HG03135 (cell line): ENCODE measurements at regions not wholly inside any gene's neighbourhood (a gene's known extent, or its start where the extent isn't known, plus 50 kb on each side); places are given as distances from the start of the nearest gene placed in this dataset.

Experiments
- ATAC-seq: cut with Tn5 transposase; IDR thresholded peaks from one replicate; pipeline ENCODE4 v1.9.1; 2021; ENCODE audit warnings: mild to moderate bottlenecking, moderate library complexity; ENCODE audit not compliant: unreplicated experiment

DNA sequence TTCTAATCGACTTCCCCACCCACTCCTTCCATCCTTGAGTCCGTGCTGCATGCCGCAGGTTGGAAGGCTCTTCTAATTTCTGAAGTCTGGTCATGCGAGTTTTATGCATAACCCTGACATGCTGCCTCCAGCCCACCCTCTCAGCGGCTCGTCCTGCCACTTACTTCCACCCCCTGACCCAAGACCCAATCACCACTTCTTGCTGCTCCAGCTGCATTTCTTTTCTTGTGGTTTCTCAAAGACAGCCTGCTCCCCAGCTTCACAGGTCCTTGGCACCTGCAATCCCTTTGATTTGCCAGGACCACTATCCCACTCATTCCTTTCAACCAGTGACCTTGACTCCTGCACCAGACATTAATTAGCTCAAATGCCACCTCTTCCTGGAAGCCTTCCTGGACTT lies 486.7 kb downstream of the VRK1 start:
- ATAC-seq = no peak

DNA sequence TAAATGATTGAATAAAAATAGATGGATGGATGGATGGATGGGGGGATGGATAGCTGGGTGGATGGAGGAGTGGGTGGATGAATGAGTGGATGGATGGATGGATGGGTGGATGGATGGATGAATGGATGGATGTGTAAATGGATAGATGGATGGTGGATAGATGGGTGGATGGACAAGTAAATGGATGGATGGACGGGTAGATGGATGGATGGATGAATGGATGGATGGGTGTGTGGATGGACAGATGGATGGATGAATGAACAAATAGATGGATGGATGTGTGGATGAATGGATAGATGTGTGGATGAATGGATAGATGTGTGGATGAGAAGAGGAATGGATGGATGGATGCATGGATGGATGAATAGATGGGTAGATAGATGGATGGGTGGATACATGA lies 490.8 kb downstream of the VRK1 start:
- ATAC-seq = no peak

DNA sequence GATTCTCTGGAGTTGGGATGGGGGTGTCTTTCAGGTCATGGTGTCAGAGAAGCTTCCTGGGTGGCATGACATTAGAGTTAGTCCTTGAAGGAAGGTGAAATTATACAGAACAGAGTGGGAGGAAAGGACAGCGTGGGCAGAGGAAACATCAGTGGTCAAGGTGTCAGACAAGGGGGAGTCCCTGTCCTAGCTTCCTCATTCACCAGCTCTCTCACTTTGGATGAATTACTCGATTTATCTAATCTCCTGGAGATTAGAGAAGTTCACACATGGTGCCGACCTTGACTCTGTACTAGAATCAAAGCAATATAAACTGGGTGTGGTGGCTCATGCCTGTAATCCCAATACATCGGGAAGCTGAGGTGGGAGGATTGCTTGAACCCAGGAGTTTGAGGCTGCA lies 492.9 kb downstream of the VRK1 start:
- ATAC-seq = no peak

DNA sequence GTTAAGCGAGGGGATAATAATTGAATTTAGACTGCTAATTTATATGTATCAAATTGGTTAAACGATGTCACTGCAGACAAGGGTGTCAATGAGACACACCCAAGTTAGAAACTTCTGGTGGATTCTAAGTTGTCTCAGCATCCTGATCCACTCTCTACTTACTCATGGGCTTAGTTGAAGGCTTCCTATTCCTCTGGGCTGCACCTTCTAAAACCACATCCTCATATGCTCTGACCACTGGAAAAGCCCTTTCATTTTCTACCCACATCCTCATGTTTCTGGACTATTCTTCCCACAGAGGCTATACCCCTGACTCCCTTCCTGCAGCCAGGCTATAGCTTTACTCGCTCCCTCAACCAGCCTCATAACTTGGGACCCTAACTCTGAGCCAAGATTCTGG lies 493.8 kb downstream of the VRK1 start:
- ATAC-seq = no peak

DNA sequence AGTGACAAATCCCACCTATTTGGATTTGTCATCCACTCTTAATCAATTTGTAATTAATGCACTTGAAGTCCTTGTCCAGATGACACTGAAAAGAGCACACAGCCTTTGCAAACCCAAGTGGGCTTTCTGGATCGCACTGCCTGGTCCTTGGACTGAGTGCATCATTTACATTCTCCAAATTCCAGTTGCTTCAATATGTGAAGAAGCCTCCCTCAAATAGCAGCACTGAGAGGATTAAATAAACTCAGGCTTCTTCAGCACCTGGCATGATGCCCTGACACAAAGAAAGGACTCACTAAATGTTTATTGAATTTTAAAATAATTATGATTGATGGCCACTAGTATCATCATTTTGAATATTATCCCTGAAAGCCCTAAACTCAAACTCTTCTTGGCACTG lies 496.5 kb downstream of the VRK1 start:
- no peak for ATAC-seq

DNA sequence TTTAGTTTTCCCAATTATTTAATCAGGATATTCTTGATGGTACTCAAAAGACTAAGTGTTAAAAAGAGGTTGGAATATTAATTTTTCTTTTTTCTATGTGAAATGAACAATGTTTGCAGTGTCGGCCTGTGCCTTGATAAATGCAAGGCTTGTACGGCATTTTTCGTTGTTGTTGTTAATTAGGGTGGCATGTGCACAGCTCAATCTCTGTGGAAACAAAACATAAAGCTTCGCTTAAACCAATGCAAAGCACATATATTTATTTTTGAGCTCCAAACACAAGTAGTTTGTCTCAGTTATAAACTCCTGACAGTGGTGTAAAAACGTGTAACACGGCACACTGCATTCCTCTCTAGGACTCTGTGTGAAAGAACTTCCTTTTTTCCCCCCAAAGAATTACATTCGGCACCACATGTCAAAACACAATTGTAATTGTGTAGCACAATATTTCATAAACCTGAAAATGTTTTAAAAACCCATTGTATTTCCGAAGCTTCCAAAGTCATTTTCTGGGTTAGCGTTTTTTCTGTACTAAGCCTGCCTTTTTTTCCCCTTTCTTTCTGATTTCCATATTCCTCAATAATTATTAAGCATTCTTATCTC lies 498.0 kb downstream of the VRK1 start:
- no peak for ATAC-seq

DNA sequence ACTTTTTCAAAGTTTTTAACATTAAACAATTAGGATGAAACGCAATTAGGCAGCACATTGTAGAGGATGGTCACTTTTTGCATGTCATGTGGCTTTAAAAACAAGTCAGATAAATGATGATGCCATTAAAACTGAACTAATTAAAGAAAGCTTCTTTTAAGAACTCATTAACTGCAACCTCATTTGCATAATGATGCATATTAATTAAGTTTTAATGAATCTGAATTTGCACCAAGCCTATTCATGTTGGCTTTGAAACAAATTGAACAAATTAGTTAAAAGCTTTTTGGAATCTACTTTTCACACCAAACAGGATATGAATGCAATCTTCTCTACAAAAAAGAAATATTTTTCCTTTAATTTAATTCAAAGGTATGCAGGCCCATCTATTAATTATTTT lies 499.0 kb downstream of the VRK1 start:
- ATAC-seq = no peak

DNA sequence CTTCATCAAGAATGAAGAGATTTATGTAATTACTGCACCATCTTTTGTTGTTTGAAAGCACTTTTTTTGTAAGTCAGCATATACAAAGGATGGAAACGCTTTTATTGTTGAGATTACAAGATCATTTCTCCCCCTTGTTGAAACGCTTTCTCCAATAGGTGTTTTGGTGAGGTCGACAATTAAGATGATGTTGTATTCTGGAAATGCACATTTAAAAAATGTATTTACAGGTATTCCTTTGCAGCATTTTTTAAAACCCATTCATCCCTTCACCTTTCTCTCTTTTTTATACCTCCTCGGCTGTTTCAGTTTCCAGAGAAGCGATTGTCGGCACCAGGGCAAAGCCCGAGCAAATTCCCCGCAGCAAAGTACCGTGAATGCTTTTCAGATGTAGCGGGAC lies 499.9 kb downstream of the VRK1 start:
- ATAC-seq = no peak

DNA sequence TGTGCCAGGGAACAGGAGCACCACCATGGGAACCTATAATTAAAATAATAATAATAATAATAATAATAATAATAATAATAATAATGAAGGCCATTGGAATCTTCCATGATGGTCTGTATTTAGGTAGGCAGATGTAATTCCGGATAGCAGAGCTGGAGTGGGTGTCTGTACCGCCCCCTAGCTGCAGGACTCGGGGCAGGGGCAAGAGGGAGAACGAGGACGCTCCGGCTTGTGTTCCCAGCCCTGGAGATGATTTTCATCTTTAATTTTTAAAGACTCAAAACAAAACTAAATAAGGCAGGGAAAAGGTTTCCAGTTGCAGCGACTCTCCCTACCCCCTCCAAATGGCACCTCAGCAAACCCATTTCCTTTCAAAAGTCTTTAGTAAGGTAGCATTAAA lies 501.1 kb downstream of the VRK1 start:
- ATAC-seq = no peak

DNA sequence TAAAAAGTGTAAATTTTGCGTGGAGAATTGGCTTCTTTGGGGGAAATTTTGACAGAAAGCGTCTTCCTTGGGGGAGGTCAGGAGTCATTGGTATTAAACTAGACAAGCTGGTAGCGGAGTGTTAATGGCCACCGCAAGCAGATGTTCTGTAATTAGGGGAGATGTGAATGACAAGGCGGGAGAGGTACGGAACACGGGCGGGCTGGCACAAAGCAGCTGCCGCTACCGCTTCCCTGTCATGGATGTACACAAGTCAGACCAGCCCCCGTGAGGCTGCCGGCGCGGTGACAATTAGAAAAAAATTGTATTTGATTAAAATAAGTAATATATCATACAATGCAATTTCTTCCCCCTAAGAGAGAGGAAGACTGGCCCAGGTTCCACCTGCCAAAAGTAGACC lies 501.6 kb downstream of the VRK1 start:
- no peak for ATAC-seq

DNA sequence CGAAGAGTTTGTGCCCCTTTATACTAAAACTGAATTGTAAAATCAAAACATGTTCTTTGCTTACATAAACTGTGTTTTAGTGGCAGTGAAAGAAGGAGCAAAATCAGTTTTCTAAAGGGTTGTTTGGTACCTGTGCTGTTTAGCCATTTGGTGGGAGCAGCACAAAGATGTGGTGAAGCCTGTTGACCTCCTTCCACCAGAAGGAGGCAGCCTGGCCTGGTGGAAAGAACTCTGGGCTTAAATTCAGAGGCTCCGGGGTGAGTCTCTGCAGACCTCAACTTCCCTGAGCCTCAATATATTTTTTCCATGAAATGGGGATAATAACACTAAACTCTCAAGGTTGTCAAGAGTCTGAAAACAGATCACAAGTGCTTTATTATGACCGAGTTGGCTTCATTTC lies 502.5 kb downstream of the VRK1 start:
- no peak for ATAC-seq

DNA sequence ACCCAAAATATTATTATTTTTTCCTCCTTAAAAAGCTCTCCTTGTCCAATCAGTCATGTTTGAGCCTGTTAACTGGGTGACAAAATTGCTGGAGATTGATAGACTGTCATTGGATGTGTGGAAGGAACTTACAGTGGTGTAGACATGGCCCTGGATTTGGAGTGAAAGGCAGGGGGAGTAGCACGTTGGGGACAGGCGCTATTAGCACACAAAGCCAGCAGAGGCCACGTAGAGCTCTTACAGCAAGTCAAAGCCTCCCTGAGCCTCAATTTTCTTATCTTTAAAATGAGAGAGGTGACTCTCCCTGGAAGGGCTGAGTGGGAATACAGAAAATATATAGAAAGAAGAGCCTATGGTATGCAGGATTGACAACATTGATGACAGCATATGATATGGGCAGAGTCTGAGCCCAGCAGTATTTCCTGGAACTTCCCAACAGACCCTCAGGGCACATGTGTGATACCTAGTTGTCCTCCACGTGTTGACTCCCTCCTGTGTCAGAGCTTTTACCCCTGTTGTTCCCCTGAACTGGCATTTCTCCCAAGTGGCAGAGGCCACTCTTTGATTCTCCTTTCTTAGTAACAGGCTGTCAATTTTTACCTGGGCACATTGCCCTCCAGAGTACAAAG lies 504.9 kb downstream of the VRK1 start:
- ATAC-seq = no peak

DNA sequence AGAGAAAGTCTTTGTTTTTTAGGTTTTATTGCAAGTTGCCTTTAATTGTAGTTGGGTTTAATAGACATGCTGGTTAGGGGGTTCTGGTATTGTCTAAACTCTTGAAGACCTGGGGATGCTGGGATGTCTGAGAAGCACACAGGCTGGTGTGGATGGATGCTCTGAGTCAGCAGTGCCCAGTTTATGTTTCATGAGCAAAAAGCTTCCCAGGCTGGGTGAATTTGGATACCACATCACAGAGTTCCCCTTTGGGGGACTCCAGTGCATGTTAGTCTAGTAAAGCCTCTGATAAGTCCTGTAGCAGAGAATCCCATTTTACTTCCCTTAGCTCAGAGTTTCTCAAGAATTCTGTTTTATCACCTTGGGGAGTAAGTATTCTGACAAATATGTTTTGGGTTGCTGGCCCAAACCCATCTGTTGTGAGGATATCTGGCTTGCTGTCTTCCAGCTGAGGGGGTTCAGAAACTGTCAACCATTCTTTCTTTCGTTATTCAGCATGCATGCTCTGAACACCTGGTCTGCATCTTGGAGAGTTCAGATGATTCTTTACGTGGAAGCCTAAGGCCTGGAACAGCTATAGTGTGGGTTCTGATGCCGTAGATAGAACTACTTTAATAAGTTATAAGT lies 509.1 kb downstream of the VRK1 start:
- no peak for ATAC-seq

DNA sequence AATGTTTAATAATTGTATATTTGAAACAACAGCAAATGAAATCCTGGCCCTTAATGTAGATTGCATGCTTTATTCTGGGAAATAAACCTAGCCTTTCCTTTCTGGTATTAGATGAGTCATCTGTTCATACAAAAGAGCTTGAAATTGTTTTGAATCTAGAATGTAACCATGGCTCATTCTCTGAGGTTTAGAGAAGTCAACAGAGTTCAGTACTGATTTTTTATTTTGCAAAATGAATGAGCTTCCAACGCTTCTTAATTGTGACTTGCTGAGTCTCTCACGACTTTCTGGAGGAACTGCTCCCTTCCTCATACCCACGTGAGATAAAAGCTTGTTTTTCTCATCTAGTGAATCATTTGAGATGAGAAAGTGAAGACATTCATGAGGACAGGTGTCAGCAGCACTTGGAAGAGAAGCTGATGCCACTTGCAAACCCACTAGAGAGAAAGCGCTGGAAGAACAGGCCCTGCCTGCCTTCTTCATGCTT lies 509.6 kb downstream of the VRK1 start:
- ATAC-seq = no peak

DNA sequence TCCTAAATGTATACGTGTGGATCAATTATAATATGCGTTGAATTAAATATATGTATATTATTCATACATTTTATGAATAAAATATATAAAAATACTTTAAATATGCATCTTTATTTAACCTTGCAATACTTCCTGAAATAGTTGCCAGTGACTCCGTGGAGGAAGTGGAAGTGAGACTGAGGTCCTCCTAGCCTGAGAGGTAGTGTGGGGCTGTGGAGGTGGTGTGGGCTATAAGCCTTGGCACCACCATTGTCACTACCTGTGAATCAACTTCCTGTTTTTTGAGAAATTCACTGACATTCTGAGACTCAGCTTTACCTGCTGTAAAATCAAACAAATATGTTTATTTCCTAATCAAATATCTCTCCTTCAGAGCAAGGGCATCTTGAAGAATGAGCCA lies 514.2 kb downstream of the VRK1 start:
- ATAC-seq = no peak

DNA sequence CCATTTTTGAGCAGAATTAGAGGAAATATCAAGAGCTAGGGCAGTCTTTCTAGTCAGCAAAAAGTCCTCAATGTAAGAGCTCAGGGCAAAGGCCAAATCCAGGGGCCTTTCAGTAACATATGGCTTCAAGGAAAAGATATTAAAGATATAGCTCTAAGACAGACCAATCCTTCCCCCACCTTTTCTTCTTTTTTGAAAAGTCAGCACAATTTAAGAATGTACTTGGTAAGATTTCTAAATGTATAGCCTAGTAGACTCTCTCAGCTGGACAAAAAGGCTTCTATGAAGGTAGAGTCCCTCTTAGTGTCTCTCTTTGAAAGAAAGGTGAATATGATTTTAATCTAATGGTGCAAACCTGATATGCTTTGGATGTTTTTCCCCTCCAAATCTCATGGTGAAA lies 515.7 kb downstream of the VRK1 start:
- no peak for ATAC-seq

DNA sequence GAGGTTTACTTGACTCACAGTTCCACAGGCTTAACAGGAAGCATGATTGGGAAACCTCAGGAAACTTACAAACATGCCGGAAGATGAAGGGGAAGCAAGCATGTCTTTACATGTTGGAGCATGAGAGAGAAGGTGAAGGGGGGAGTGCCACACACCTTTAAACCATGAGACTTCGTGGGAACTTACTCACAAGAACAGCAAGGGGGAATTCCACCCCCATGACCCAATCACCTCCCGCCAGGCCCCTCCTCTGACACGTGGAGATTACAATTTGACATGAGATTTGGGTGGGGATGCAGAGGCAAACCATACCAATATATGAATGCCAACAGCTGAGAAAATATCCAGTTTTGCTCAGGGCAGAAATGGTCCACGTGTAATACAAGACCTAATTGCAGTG lies 518.6 kb downstream of the VRK1 start:
- ATAC-seq = no peak

DNA sequence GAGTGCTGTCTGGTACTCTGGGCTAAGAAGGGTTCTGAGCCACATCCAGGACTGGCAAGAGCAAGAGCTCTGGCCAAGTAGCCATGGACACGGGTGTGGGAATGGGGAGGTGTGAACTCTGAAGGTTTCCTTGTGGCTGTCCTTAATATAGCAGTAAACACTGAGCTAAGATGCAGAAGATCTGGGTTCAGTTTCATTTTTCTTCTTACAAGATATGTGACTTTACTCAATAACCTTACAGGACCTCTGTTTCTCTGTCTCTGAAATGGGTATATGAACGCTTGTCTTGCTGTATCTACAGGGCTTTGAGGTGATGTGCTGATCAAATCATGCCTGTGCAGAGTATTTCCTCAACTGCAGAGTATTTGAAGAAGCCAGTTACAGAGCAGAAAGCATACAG lies 521.2 kb downstream of the VRK1 start:
- ATAC-seq = no peak

DNA sequence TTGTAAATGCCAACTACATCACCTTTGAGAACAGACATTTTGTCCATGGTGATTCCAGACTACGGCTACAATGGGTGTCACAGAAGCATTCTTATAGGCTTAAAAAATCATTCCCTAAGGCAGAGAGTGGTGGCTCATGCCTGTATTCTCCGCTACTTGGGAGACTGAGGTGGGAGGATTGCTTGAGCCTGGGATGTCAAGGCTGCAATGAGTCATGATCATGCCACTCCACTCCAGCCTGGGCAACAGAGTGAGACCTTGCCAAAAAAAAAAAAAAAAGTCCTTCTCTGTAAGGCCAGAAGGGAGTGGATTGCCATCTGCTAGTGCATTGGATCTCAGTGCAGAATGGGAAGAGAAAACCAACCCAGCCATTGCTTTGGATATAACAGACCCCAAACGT lies 522.5 kb downstream of the VRK1 start:
- no peak for ATAC-seq

DNA sequence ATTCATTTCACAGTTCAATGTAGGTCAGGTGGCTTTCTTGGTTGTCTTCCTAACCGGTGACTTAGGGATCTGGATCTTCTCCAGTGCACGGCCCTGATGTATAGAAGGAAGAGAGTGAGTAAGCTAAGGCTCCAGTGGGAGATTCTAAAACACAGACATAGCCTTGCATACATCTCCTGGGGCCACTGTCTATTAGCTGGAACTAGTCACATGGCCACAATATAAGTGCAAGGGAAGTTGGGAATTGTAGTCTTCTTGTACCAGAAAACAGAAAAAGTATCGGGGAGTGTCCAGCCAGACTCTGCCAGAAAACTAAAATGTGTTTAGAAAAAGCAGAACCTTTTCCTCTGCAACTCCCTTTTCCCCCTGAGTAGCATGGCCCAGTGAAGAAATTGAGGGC lies 531.6 kb downstream of the VRK1 start:
- ATAC-seq = no peak

DNA sequence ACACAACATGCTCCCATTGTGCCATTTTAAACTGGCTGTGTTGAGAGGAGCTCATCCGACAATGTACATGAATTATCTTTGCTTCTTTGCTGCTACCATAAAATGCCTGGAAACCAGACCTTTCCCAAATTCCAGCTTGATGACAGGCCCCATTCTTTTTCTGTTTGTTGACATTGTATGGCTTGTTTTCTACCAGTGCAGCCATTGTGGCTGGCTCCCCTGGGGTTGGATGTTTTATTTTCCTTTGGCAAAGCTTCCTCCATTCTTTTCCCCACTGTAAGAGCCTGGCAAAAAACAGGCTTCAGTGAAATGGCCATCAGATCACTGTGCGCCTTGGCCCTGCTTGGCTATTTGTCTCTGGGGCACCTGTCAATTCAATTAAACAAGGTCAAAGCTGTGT lies 532.5 kb downstream of the VRK1 start:
- no peak for ATAC-seq

DNA sequence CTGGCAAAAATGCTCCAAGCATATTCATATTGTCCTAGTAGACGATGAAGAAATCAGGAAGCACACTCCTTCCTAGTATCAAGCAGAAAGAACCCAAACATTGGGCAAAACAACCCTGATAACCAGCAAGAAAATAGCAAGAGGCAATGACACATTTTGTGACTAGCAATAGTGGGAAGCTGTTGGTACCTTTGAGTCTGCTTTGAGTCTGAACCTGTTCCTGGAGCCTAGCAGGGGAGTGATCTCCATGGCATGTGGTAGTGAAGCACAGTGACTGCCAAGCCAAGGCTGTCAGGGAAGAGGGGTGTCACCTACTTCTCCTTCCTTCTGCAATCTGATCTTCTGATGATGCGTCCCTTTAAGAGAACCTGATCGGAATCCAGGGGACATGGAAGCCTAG lies 533.9 kb downstream of the VRK1 start:
- ATAC-seq = no peak

DNA sequence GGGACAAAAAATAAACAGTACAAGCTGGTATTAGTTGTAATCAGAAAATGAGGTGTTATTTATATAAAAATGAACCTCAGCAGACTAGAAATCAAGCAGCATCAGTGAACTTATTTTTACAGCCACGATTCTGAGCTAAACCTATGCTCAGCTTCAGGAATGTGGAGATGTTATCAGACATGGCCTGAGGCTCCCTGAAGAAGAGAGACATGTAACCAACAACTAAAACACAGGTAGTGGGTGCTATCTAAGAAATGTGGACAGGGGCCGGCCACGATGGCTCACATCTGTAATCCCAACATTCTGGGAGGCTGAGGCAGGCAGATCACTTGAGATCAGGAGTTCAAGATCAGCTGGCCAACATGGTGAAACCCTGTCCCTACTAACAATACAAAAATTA lies 534.3 kb downstream of the VRK1 start:
- no peak for ATAC-seq
